ENCODE measurements at regions not wholly inside any gene's neighbourhood (a gene's known extent, or its start where the extent isn't known, plus 50 kb on each side); places are given as distances from the start of the nearest gene placed in this dataset.

- no peak for TF ChIP-seq CTCF (IDR thresholded peaks at IDR 0.05 in 2 of 3, conservative IDR thresholded peaks at IDR 0.05 in 1 of 3; ENCODE audit: control insufficient read depth in 2 of 3, extremely low read depth in 1 of 3, insufficient read depth in 1 of 3, low read depth in 3 of 3, low read length in 3 of 3)
- no peak for TF ChIP-seq ELK1 (IDR thresholded peaks at IDR 0.05; ENCODE audit: low read depth, low read length)
- no peak for TF ChIP-seq PBX3 (IDR thresholded peaks at IDR 0.05; ENCODE audit: insufficient replicate concordance, low read depth, low read length)
- TF ChIP-seq E4F1 (IDR thresholded peaks at IDR 0.05; ENCODE audit: borderline replicate concordance, partially characterized antibody) = no peak
- TF ChIP-seq TARDBP (IDR thresholded peaks at IDR 0.05; ENCODE audit: borderline replicate concordance) = no peak
Measured at GRCh38 chr5:92460505-92460904, 1077.4 kb upstream of the ARRDC3 start.

Measured in GM12878 (cell line).